Transverse colon (tissue), 4 donors: ENCODE measurements at regions not wholly inside any gene's neighbourhood (a gene's known extent, or its start where the extent isn't known, plus 50 kb on each side); places are given as distances from the start of the nearest gene placed in this dataset.

ENCODE experiments used
- DNase-seq: peaks from one replicate; pipeline ENCODE4 v3.0.0-alpha.2; 2019
- H3K27ac ChIP-seq, 4 donors: fragments of 200-600 bp; sonication (generic); 2 replicates each; pipeline ENCODE4 v1.5.1; 2016 to 2018; ENCODE audit warnings: inconsistent platforms in 4 of 4
- H3K27me3 ChIP-seq: fragments of 200-600 bp; sonication (generic); 2 replicates; pipeline ENCODE4 v1.5.1; 2017; ENCODE audit warnings: inconsistent platforms
- H3K36me3 ChIP-seq, 4 donors: fragments of 200-600 bp; sonication (generic); 2 replicates each; pipeline ENCODE4 v1.5.1; 2017 to 2019; ENCODE audit warnings: inconsistent platforms in 4 of 4
- H3K4me1 ChIP-seq, 4 donors: fragments of 200-600 bp; sonication (generic); 2 replicates each; pipeline ENCODE4 v1.5.1; 2017 to 2020; ENCODE audit warnings: inconsistent platforms in 4 of 4
- H3K4me3 ChIP-seq, 4 donors: fragments of 200-600 bp; sonication (generic); 1 replicate in 1 of 4; 2 replicates in 3 of 4; pipeline versions ENCODE4 v1.5.1 to v1.6.1; 2017 to 2019; ENCODE audit warnings: inconsistent platforms in 4 of 4
- H3K9me3 ChIP-seq, 2 donors: fragments of 200-600 bp; sonication (generic); 2 replicates each; pipeline ENCODE4 v1.5.1; 2017 to 2019; ENCODE audit warnings: inconsistent platforms in 2 of 2
- EP300 ChIP-seq: sonication (generic); formaldehyde crosslinking; IDR thresholded peaks from one replicate; pipeline ENCODE4 v1.6.1; 2017; ENCODE audit warnings: antibody characterized with exemption, low read depth
- POLR2A ChIP-seq: fragments of 450-650 bp; IDR thresholded peaks from one replicate; pipeline ENCODE4 v1.6.1; 2016; ENCODE audit warnings: antibody characterized with exemption, mild to moderate bottlenecking, moderate library complexity
- POLR2AphosphoS5 ChIP-seq, 3 donors: sonication (generic); formaldehyde crosslinking; IDR thresholded peaks; one replicate each; pipeline ENCODE4 v1.6.1; 2016; ENCODE audit warnings: antibody characterized with exemption in 3 of 3
- WGBS, 2 donors: methylation state at CpG; one replicate each; pipeline ENCODE4 v1.1.5; 2018; ENCODE audit warnings: low coverage in 1 of 2; 5-methylcytosine and 5-hydroxymethylcytosine counted together
- in situ Hi-C, 4 donors: fragments of 200-750 bp; cut with MboI; loops; one replicate each; pipeline versions ENCODE4 v1.15.0 to v1.15.1; 2017; ENCODE audit warnings: low sequenced_read_pairs in 3 of 4, low pct_ligation_motif_present in 1 of 4, low pct_unique_long_range_greater_than_20kb in 1 of 4
- intact Hi-C: fragments of 100-400 bp; cut with DNase I; formaldehyde crosslinking; loops from one replicate; pipeline ENCODE4 v1.15.1; 2023; ENCODE audit warnings: low total_unique reads
- TF ChIP-seq, protein P1 (sequence below), 5 experiments: fragments of 200-600 bp in 3 of 5; fragments of 450-650 bp in 2 of 5; sonication (generic) in 3 of 5; IDR thresholded peaks; 1 replicate in 2 of 5; 2 replicates in 3 of 5; pipeline ENCODE4 v1.5.1; 2016 to 2017; ENCODE audit warnings: antibody characterized with exemption in 5 of 5, inconsistent platforms in 3 of 5, mild to moderate bottlenecking in 2 of 5, moderate library complexity in 1 of 5

DNA sequence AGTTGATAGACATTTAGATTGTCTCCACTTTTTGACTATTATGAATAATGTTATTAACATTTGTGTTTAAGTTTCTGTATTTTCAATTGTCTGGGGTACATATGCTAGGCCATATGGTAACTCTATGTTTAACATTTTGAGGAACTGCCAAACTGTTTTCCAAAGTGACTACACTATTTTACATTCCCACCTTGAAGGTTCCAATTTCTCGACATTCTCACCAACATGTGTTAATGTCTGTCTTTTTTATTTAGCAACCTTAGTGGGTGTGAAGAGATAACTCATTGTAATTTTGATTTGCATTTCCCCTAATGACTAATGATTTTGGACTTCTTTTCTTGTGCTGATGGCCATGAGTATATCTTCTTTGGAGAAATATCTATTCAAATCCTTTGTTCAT lies 832.4 kb downstream of the DNAJB9 start:
- WGBS, 2 donors = 72 to 100% methylated on average over 1 of the region's 1 CpG
- intact Hi-C loops = no loop called here
- Histone ChIP-seq H3K36me3 (no peaks in the 10 kb centered on the region), H3K27me3 (no peaks in the 10 kb centered on the region), H3K27ac (no peak overlapping the region), H3K4me1 (no peaks in the 10 kb centered on the region), H3K9me3 (no peaks in the 10 kb centered on the region), H3K4me3 (no peak overlapping the region)
- in situ Hi-C loops = no loop called here
- TF ChIP-seq, protein P1, sequence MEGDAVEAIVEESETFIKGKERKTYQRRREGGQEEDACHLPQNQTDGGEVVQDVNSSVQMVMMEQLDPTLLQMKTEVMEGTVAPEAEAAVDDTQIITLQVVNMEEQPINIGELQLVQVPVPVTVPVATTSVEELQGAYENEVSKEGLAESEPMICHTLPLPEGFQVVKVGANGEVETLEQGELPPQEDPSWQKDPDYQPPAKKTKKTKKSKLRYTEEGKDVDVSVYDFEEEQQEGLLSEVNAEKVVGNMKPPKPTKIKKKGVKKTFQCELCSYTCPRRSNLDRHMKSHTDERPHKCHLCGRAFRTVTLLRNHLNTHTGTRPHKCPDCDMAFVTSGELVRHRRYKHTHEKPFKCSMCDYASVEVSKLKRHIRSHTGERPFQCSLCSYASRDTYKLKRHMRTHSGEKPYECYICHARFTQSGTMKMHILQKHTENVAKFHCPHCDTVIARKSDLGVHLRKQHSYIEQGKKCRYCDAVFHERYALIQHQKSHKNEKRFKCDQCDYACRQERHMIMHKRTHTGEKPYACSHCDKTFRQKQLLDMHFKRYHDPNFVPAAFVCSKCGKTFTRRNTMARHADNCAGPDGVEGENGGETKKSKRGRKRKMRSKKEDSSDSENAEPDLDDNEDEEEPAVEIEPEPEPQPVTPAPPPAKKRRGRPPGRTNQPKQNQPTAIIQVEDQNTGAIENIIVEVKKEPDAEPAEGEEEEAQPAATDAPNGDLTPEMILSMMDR (IDR thresholded peaks at IDR 0.05) = no peak
- TF ChIP-seq POLR2A (no peak), EP300 (no peak), POLR2AphosphoS5 (IDR thresholded peaks at IDR 0.05) (no peak)
- no peak for DNase-seq

DNA sequence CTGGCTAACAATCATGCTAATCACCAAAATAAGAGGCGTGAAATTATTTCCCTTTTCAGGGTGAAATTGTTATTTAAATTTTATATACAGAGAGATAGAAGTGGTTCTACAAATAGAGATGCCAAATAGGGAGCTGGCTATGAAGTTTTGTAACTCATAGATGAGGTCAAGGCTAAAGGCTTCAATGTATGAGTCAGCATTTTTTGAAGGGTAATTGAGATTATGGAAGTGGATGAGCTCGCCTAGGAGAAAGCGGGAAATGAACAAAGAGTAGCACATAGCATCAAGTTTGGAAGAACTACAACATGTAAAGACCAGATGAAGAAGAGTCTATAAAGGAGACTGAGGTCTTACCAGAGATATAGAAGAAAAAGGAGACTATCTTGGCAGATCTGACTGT lies 838.1 kb downstream of the DNAJB9 start:
- no peak overlapping the region for H3K4me3 ChIP-seq
- no peaks in the 10 kb centered on the region for H3K27me3 ChIP-seq
- no peaks in the 10 kb centered on the region for H3K4me1 ChIP-seq
- no peaks in the 10 kb centered on the region for H3K9me3 ChIP-seq
- 78 to 84% methylated on average over 2 to 3 of the region's 3 CpGs for WGBS, 2 donors
- H3K36me3 ChIP-seq = no peaks in the 10 kb centered on the region
- no peak for DNase-seq
- no peak overlapping the region for H3K27ac ChIP-seq
- intact Hi-C loops = no loop called here
- TF ChIP-seq, protein P1 (IDR thresholded peaks at IDR 0.05) = no peak
- TF ChIP-seq POLR2AphosphoS5 (IDR thresholded peaks at IDR 0.05) (no peak), EP300 (no peak), POLR2A (no peak)
- in situ Hi-C loops = no loop called here

DNA sequence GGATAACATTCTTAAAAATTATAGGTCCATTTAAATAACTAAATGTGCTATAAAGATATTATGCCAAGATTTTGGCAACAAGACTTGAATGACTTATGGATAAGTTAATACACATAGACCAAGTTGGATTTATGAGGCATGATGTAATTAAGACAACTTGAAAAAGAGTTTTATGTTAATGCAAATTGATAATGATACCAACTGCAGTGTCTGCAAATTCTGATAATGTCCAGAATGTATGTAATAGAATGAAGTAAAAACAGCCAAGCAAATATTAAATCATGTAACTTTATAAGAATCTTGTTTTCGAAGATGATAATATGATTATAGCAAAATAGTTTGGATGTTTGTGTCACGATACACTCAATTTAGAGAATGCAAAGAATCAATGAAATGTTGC lies 868.3 kb downstream of the DNAJB9 start:
- intact Hi-C loops = no loop called here
- Histone ChIP-seq H3K9me3 (no peaks in the 10 kb centered on the region), H3K27ac (no peak overlapping the region), H3K27me3 (no peaks in the 10 kb centered on the region), H3K4me3 (no peak overlapping the region), H3K4me1 (no peaks in the 10 kb centered on the region), H3K36me3 (no peaks in the 10 kb centered on the region)
- in situ Hi-C loops = no loop called here
- no peak for DNase-seq
- WGBS, 2 donors = 70 to 84% methylated on average over 2 of the region's 2 CpGs
- no peak for TF ChIP-seq POLR2AphosphoS5 (IDR thresholded peaks at IDR 0.05)
- TF ChIP-seq POLR2A = no peak
- TF ChIP-seq, protein P1 (IDR thresholded peaks at IDR 0.05) = no peak
- no peak for TF ChIP-seq EP300

DNA sequence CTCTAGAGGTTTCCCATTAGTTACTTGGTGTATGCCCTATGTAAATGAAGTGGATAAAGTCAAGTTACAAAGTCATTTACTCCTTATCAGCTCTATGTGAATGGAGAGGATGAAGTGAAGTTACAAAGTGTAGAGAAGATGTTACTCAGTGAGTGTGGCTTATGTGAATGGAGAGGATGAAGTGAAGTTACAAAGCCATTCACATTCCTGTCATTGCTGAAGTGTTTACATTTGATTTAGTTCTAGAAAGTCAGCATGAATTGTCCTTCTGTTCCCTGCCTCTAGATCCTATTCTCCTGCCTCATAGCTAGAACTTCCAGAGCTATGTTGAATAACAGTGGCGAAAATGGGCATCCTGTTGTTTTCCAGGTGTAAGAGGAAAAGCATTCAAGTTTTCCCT lies 880.1 kb downstream of the DNAJB9 start:
- no peaks in the 10 kb centered on the region for H3K36me3 ChIP-seq
- TF ChIP-seq EP300 (no peak), POLR2AphosphoS5 (IDR thresholded peaks at IDR 0.05) (no peak), POLR2A (no peak)
- TF ChIP-seq, protein P1 (IDR thresholded peaks at IDR 0.05) = no peak
- H3K9me3 ChIP-seq = peaks cover 0 to 6% of the 10 kb centered on the region in 2 donors
- in situ Hi-C loops = no loop called here
- DNase-seq = no peak
- intact Hi-C loops = no loop called here
- 80 to 84% methylated on average over 1 of the region's 1 CpG for WGBS, 2 donors
- H3K27me3 ChIP-seq = no peaks in the 10 kb centered on the region
- no peak overlapping the region for H3K27ac ChIP-seq
- H3K4me1 ChIP-seq = no peaks in the 10 kb centered on the region
- H3K4me3 ChIP-seq = no peak overlapping the region
